Lower leg skin (tissue), 3 donors: ENCODE measurements at regions not wholly inside any gene's neighbourhood (a gene's known extent, or its start where the extent isn't known, plus 50 kb on each side); places are given as distances from the start of the nearest gene placed in this dataset.

Source experiments
- POLR2A ChIP-seq, 2 donors: fragments of 450-650 bp; IDR thresholded peaks; one replicate each; pipeline ENCODE4 v1.6.1; 2016 to 2017; ENCODE audit warnings: antibody characterized with exemption in 2 of 2, mild to moderate bottlenecking in 1 of 2, moderate library complexity in 1 of 2
- TF ChIP-seq, protein P1 (sequence below), 3 donors: fragments of 450-650 bp; IDR thresholded peaks; one replicate each; pipeline ENCODE4 v1.5.1; 2016; ENCODE audit warnings: antibody characterized with exemption in 3 of 3, mild to moderate bottlenecking in 3 of 3, moderate library complexity in 2 of 3

DNA sequence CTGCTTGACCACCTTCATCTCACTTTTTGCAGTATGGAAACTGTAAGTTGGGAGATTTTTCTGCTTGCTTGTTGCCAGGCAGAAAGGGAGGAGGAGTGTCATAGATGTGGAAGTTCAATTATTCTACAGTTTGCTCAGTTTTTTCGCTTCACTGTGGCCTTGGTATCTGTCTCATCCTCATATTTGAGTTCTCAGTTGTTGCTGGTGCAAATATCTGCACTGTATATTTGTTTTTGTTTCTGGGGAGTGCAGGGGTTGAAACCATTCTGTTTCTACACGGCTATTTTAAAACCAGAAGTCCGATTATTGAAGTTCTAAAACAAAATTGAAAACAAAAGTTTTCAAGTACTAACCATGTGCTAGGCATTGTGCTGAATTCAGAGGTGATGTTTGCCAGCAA is 153.4 kb downstream of the JRKL start:
- TF ChIP-seq POLR2A (IDR thresholded peaks at IDR 0.05) = no peak
- TF ChIP-seq, protein P1, sequence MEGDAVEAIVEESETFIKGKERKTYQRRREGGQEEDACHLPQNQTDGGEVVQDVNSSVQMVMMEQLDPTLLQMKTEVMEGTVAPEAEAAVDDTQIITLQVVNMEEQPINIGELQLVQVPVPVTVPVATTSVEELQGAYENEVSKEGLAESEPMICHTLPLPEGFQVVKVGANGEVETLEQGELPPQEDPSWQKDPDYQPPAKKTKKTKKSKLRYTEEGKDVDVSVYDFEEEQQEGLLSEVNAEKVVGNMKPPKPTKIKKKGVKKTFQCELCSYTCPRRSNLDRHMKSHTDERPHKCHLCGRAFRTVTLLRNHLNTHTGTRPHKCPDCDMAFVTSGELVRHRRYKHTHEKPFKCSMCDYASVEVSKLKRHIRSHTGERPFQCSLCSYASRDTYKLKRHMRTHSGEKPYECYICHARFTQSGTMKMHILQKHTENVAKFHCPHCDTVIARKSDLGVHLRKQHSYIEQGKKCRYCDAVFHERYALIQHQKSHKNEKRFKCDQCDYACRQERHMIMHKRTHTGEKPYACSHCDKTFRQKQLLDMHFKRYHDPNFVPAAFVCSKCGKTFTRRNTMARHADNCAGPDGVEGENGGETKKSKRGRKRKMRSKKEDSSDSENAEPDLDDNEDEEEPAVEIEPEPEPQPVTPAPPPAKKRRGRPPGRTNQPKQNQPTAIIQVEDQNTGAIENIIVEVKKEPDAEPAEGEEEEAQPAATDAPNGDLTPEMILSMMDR (IDR thresholded peaks at IDR 0.05) = no peak
